Adrenal gland (tissue), 9 donors: ENCODE measurements at regions not wholly inside any gene's neighbourhood (a gene's known extent, or its start where the extent isn't known, plus 50 kb on each side); places are given as distances from the start of the nearest gene placed in this dataset.

ENCODE experiments used
- DNase-seq, 7 donors: peaks; one replicate each; pipeline ENCODE4 v3.0.0-alpha.2; 2019 to 2020
- H3K27ac ChIP-seq, 5 donors: fragments of 200-600 bp; sonication (generic) in 4 of 5; 1 replicate in 3 of 5; 2 replicates in 2 of 5; pipeline versions ENCODE4 v1.5.1 to v1.8.0; 2016 to 2020; ENCODE audit warnings: mild to moderate bottlenecking in 1 of 5
- H3K27me3 ChIP-seq: fragments of 200-600 bp; 2 replicates; pipeline ENCODE4 v1.8.0; 2021
- H3K36me3 ChIP-seq, 2 donors: fragments of 200-600 bp; replicated peaks in 1 of 2; 1 replicate in 1 of 2; 2 replicates in 1 of 2; pipeline versions ENCODE4 v1.5.1 to v1.8.0; 2018 to 2022
- H3K4me1 ChIP-seq, 2 donors: fragments of 200-600 bp; replicated peaks in 1 of 2; 1 replicate in 1 of 2; 2 replicates in 1 of 2; pipeline versions ENCODE4 v1.5.1 to v1.8.0; 2018 to 2021
- H3K4me3 ChIP-seq, 4 donors: fragments of 200-600 bp; sonication (generic) in 3 of 4; one replicate each; pipeline ENCODE4 v1.5.1; 2016 to 2018
- H3K9me3 ChIP-seq, 3 donors: fragments of 200-600 bp; sonication (generic) in 1 of 3; replicated peaks in 1 of 3; 1 replicate in 2 of 3; 2 replicates in 1 of 3; pipeline versions ENCODE4 v1.5.1 to v1.8.0; 2016 to 2021
- POLR2A ChIP-seq, 2 donors: fragments of 450-650 bp; IDR thresholded peaks; one replicate each; pipeline ENCODE4 v1.6.1; 2017; ENCODE audit warnings: antibody characterized with exemption in 2 of 2, mild to moderate bottlenecking in 2 of 2, moderate library complexity in 1 of 2
- WGBS, 4 donors: extraction: QIAGEN DNeasy Blood & Tissue Kit in 2 of 4; methylation state at CpG; one replicate each; pipeline versions ENCODE4 v1.1.5 to v1.1.7; 2013 to 2017; 5-methylcytosine and 5-hydroxymethylcytosine counted together
- intact Hi-C, 2 donors: fragments of 100-400 bp; cut with DNase I; formaldehyde crosslinking; loops; one replicate each; pipeline versions ENCODE4 v1.14.1 to v1.15.0; 2022 to 2023
- TF ChIP-seq, protein P1 (sequence below), 6 experiments: fragments of 450-650 bp in 4 of 6; fragments of 200-600 bp in 2 of 6; sonication (generic) in 1 of 6; IDR thresholded peaks; 1 replicate in 5 of 6; 2 replicates in 1 of 6; pipeline versions ENCODE4 v1.5.1 to v1.8.0; 2016 to 2021; ENCODE audit warnings: antibody characterized with exemption in 6 of 6, mild to moderate bottlenecking in 2 of 6, moderate library complexity in 1 of 6
- donor health status: healthy with polysubstance abuse.
- donor health status: Bipolar disorder and iron deficiency.
- donor health status: DM: yes; HTN: yes; CAD: no.
- donor health status: DM: no; HTN: no; CAD: no.
- donor health status: DM: no; HTN: no; CAD: no.

DNA sequence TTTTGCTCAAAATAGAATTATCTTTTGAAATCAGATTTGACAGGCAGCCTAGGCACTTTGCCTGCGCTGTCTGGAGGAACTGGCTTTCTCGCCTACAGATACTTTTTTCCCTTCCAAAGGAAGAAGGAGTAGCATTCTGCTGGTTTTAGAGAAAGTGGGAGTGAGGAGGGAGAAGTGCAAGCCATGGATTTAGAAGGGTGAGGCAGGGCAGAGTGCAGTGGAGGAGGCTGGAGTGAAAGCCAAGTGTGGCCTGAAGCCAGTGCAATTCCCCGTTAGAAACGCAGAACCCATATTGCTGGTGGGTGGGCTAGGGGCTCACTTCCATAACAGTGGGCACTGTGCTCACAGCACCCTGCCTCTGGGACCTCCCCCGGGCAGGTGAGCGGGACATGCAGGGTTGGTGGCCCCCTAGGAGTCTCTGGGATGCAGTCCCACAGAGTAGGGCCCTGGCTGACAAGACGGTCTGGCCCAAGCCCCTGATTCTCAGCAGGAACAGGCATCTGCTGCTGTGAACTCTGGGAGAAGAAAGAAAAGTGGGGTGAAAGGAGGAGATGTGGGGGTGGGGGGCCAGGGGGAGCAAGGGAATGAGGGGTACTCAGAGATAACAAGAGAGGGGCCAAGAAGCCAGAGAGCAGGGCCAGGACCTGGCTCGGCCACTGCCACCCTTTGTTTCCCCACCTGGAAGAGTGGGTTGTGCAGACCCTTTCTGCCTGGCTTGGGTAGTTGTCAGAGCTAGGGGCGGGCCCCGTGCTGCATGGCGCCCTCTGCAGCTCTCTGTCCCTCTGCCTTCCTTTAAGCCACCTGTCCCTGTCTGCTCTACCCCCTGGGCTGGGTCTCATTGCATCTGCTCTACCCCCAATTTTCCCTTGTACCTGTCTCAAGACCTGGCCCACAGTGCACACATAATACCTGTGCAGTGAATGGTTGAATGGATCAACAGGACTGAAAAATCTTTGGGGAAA lies 273.5 kb upstream of the HS6ST1 start:
- no peaks in the 10 kb centered on the region for H3K4me1 ChIP-seq
- H3K27me3 ChIP-seq = no peaks in the 10 kb centered on the region
- no peak for TF ChIP-seq POLR2A (IDR thresholded peaks at IDR 0.05)
- TF ChIP-seq, protein P1, sequence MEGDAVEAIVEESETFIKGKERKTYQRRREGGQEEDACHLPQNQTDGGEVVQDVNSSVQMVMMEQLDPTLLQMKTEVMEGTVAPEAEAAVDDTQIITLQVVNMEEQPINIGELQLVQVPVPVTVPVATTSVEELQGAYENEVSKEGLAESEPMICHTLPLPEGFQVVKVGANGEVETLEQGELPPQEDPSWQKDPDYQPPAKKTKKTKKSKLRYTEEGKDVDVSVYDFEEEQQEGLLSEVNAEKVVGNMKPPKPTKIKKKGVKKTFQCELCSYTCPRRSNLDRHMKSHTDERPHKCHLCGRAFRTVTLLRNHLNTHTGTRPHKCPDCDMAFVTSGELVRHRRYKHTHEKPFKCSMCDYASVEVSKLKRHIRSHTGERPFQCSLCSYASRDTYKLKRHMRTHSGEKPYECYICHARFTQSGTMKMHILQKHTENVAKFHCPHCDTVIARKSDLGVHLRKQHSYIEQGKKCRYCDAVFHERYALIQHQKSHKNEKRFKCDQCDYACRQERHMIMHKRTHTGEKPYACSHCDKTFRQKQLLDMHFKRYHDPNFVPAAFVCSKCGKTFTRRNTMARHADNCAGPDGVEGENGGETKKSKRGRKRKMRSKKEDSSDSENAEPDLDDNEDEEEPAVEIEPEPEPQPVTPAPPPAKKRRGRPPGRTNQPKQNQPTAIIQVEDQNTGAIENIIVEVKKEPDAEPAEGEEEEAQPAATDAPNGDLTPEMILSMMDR (IDR thresholded peaks at IDR 0.05) = no peak
- peak in 2 of 7 donors; percentile 3 to 23 for DNase-seq
- H3K36me3 ChIP-seq = no peaks in the 10 kb centered on the region
- WGBS, 4 donors = 77 to 86% (median 82%) methylated on average over 11 of the region's 11 CpGs
- H3K9me3 ChIP-seq = no peaks in the 10 kb centered on the region
- no peak overlapping the region for H3K27ac ChIP-seq
- H3K4me3 ChIP-seq = no peak overlapping the region
- intact Hi-C loops = no loop called here

DNA sequence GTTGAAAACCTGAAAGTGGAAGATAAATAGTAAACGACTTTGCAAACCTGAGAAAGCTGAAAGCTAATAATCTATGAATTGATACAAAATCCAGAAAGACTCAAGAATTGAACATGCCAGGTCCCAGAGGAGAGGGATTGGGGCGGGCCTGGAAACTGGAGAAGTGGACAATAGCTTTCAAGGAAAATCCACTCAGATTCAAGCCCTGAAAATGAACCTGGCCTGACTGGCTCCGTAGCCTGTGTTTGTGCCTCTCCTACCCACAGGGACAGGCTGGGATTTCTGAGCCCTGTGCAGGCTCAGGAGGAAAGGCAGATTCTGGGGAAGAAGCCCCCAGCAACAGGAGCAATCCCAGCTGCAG lies 274.8 kb upstream of the HS6ST1 start:
- WGBS, 4 donors = 78 to 87% (median 83%) methylated on average over 3 of the region's 3 CpGs
- no peak overlapping the region for H3K27ac ChIP-seq
- peak in 1 of 7 donors; percentile 1 for DNase-seq
- no peaks in the 10 kb centered on the region for H3K9me3 ChIP-seq
- intact Hi-C loops = no loop called here
- H3K4me3 ChIP-seq = no peak overlapping the region
- no peaks in the 10 kb centered on the region for H3K27me3 ChIP-seq
- H3K36me3 ChIP-seq = no peaks in the 10 kb centered on the region
- H3K4me1 ChIP-seq = no peaks in the 10 kb centered on the region
- no peak for TF ChIP-seq POLR2A (IDR thresholded peaks at IDR 0.05)
- TF ChIP-seq, protein P1 (IDR thresholded peaks at IDR 0.05) = no peak

DNA sequence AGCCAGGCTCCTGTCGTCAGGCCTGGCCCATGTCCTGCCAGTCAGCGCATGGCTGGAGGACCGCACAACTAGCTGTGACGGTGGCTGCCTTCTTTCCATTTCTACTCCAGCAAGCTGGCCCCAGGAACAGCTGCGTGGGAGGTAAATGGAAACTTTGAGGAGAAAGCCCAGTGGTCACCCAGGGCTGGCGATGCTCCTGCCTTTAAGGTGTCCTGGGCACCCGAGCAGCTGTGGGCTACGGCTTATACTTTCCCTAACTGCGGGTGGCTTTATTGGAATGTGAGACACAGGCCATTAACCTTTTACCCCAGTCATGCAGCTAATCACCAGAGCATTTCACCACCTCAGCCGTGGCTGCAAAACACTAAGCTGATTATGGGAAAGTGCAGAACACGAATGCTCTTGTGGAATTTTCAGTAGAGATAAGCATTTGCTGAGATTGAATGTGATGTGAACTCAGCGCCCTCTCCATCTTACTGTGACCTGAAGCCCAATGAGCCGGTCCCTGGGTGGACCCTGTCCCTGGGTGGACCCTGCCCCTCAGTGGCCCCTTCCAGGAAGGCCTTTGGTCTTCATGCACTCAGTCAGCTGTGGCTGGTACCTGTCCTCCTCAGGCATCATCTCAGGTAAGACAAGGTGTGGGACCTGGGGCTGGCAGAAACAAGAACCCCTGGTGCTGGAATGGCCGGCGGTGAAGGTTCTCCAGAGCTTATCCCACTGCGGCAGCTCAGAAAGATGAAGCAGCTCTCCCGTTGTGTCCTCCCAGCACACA lies 275.4 kb upstream of the HS6ST1 start:
- intact Hi-C loops = no loop called here
- Histone ChIP-seq H3K9me3 (no peaks in the 10 kb centered on the region), H3K27me3 (no peaks in the 10 kb centered on the region), H3K4me1 (no peaks in the 10 kb centered on the region), H3K4me3 (no peak overlapping the region), H3K36me3 (no peaks in the 10 kb centered on the region), H3K27ac (no peak overlapping the region)
- DNase-seq = peak in 2 of 7 donors; percentile 11 to 30
- TF ChIP-seq POLR2A (IDR thresholded peaks at IDR 0.05) = no peak
- TF ChIP-seq, protein P1 (IDR thresholded peaks at IDR 0.05) = no peak
- WGBS, 4 donors = 90 to 92% (median 91%) methylated on average over 13 to 17 of the region's 17 CpGs

DNA sequence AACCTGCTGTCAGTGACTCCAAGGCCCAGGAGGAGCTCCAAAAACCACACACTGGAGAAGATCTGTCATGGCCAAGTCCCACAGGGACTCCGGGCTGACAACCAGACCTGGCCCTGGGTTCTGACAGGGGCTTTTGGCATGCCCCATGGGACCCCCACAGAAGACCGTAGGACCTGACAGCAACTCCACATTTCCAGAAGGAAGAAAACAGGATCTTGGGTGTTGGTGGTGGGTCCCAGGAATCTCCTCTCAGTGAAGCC lies 275.9 kb upstream of the HS6ST1 start:
- no peak for DNase-seq
- H3K36me3 ChIP-seq = no peaks in the 10 kb centered on the region
- H3K4me1 ChIP-seq = no peaks in the 10 kb centered on the region
- 80 to 96% (median 92%) methylated on average over 1 to 2 of the region's 2 CpGs for WGBS, 4 donors
- intact Hi-C loops = no loop called here
- no peak overlapping the region for H3K27ac ChIP-seq
- no peaks in the 10 kb centered on the region for H3K27me3 ChIP-seq
- H3K9me3 ChIP-seq = no peaks in the 10 kb centered on the region
- no peak overlapping the region for H3K4me3 ChIP-seq
- TF ChIP-seq, protein P1 (IDR thresholded peaks at IDR 0.05) = no peak
- no peak for TF ChIP-seq POLR2A (IDR thresholded peaks at IDR 0.05)
